ENCODE measurements at regions not wholly inside any gene's neighbourhood (a gene's known extent, or its start where the extent isn't known, plus 50 kb on each side); places are given as distances from the start of the nearest gene placed in this dataset.

GRCh38 chrX:128543114-128543513 lies 490.9 kb upstream of the ACTRT1 start:
- TF ChIP-seq EZH2 (optimal IDR thresholded peaks at IDR 0.05; ENCODE audit: low read depth, low read length) (no peak), EZH2phosphoT487 (IDR thresholded peaks at IDR 0.05; ENCODE audit: low read length) (no peak)
- TF ChIP-seq, protein P1, sequence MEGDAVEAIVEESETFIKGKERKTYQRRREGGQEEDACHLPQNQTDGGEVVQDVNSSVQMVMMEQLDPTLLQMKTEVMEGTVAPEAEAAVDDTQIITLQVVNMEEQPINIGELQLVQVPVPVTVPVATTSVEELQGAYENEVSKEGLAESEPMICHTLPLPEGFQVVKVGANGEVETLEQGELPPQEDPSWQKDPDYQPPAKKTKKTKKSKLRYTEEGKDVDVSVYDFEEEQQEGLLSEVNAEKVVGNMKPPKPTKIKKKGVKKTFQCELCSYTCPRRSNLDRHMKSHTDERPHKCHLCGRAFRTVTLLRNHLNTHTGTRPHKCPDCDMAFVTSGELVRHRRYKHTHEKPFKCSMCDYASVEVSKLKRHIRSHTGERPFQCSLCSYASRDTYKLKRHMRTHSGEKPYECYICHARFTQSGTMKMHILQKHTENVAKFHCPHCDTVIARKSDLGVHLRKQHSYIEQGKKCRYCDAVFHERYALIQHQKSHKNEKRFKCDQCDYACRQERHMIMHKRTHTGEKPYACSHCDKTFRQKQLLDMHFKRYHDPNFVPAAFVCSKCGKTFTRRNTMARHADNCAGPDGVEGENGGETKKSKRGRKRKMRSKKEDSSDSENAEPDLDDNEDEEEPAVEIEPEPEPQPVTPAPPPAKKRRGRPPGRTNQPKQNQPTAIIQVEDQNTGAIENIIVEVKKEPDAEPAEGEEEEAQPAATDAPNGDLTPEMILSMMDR (IDR thresholded peaks at IDR 0.05; ENCODE audit: low read length) = no peak
